ENCODE measurements at regions not wholly inside any gene's neighbourhood (a gene's known extent, or its start where the extent isn't known, plus 50 kb on each side); places are given as distances from the start of the nearest gene placed in this dataset.
"Not testable (repeated sequence)": the region's sequence is repeated elsewhere in the genome, so short reads cannot be mapped to it uniquely, and the experiment has no call there.

DNA sequence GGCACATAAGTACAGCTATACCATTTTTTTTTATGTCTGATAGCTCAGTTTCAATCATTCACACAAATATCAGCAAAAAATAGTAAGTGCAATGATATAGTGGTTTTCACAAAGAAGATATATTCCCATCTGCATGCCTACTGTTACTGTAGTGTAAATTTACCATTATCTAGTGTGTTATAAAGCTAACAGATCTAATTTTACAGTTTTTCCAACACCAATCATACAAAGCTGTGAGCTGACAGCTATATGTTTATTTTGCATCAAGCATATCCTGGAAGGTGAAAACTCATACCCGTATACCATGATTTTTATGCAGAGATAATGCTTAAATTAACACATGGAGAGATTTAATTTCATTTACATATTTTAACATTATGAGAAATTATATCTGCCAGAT lies 89.9 kb upstream of the HAPLN1 start:
- DNase-seq (ENCODE audit: low read depth in 4 of 4, low spot score in 3 of 4) = no peak

DNA sequence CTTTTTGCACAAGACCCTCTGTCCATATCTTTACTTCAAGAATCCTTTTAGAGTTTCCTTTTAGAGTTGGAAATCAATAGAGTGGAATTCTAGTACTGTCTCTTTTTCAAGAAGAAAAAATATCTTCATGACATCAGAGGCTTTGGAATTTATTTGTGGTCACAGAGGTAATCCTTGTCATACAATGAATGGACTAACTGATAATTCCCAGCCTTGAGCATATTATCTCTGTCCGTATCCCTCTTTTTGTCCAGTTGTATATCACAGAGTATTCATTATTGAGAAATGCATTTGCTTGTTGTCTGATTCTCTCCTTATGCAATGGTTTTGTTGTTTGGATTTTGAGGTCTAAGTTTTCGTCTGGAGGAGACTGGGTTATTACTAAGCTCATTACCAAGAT lies 82.0 kb upstream of the HAPLN1 start:
- no peak for DNase-seq (ENCODE audit: low read depth in 4 of 4, low spot score in 3 of 4)

DNA sequence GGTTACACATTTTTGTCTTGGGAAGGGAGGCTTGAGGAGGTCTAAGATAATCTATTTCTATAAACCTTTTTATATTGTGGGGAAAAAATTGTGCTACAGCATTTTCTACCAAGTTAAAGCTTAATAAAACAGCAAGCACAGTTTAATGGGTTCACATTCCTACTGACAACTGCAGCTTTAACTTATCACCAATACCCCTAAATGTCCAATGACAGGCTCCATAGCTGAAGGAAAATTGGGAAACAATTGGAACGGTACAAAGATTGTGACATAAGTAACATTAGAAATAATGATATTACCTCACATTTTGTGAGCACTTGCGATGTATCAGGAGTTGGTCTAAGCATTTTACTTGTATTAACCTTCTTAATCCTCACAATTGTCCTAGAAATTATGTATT lies 79.5 kb upstream of the HAPLN1 start:
- no peak for DNase-seq (ENCODE audit: low read depth in 4 of 4, low spot score in 3 of 4)

DNA sequence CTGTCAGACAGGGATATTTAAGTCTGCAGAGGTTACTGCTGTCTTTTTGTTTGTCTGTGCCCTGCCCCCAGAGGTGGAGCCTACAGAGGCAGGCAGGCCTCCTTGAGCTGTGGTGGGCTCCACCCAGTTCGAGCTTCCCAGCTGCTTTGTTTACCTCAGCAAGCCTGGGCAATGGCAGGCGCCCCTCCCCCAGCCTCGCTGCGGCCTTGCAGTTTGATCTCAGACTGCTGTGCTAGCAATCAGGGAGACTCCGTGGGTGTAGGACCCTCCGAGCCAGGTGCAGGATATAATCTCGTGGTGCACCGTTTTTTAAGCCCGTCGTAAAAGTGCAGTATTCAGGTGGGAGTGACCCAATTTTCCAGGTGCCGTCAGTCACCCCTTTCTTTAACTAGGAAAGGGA lies 78.4 kb upstream of the HAPLN1 start:
- not testable (repeated sequence) for DNase-seq (ENCODE audit: low read depth in 4 of 4, low spot score in 3 of 4)

DNA sequence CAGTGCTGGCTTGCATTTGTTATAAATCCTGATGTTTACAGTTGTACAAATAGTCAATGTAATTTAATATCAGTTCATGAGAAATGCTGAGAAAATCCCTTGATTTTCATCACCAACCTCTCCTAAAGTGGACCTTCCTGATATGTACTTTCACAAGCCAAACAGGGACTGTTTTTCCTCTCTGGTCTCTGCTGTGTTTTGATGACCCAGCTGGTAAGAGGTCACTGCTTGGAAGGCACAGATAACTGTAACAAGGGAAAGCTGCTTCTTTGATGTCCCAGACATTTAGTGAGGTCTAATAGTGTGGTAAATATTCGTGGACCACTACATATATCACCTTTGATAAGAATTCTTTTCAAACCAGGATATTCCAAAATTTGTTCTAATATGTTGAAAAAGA lies 68.7 kb upstream of the HAPLN1 start:
- DNase-seq (ENCODE audit: low read depth in 4 of 4, low spot score in 3 of 4) = no peak

DNA sequence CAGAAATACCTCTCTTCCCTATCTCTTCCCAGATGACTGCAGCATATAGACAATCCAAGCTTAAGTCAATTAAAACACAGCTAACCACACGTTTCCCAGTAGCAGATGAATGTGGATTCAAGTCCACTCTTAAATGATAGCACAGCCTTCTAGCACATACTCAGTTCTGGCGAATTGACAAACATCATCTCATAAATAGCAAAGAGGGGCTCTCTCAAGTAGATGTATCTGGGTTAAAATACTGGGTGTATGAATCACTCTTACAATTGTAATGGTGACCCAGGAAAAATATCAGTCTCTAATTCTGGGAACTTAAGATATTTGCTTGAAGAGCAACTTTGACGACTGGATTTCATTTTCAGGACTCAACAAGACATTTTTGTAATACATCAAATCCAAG lies 67.0 kb upstream of the HAPLN1 start:
- no peak for DNase-seq (ENCODE audit: low read depth in 4 of 4, low spot score in 3 of 4)

DNA sequence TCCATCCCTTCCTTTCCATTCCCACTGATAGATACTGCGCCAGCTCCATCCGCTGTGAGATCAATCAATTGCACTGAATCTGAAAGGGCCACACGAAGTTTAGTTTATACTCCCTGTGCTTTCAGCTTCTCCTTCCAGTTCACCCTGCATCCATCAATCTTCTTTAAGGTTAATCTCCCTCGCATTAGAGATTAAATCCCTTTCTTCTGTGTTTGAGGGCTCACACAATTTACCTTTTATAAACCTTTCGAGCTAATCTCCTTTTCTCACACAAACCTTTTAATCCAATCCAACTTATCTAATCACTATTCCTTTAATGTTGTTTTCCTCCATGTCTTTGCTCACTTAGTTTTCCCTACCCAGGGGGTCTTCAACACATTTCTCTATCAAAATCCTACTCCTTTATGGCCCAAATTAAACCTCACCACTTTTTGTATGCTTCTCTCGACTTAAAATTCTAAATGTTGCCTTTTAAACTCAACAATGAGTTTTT lies 64.6 kb upstream of the HAPLN1 start:
- DNase-seq (ENCODE audit: low read depth in 4 of 4, low spot score in 3 of 4) = no peak

DNA sequence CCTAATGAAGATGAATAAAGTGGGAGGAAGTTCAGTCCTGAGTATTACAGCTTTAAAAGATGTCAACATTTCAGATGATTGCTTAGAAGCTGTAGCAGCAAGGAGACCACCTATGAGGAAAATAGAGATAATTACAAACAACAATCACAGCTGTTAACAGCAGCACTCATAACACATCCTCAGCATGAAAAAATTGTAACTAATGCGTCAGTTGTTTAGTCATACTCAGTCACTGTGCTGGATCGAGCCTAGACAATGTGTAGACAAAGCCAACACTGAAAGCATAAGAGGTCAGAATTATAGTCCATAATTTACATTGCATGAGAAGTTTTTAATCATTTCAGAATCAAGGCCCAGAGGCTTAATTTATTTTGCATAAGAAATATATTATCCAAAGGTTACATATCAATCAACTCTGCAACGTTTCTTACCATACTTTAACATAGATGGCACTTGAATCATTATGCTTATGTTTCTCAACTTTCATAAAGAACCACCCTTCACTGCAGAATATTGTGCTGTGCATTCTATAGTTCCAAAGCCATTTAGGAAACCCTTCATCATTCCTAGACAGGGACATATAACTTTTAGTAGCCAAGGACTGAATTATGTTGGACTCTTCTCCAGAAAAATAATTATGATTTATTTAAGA lies 60.2 kb upstream of the HAPLN1 start:
- no peak for DNase-seq (ENCODE audit: low read depth in 4 of 4, low spot score in 3 of 4)

DNA sequence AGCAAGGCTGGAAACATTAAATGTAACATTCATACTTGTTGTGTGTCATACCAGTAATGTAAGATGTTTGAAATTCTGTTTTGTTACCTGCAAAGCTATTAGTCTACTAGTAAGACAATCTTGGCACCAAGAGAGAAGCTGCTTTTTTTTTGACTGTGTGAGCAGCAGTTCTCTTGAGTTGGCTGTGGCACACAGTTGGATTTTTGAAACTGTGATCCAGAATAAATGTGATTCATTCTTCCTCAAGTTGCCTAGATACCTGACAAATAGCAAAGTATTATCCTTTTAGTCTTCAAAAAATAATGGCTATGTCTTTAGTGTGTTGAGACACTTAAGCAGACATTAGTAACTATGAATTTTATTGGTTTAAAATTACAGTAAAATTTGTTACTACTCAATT lies 57.2 kb upstream of the HAPLN1 start:
- DNase-seq (ENCODE audit: low read depth in 4 of 4, low spot score in 3 of 4) = no peak

DNA sequence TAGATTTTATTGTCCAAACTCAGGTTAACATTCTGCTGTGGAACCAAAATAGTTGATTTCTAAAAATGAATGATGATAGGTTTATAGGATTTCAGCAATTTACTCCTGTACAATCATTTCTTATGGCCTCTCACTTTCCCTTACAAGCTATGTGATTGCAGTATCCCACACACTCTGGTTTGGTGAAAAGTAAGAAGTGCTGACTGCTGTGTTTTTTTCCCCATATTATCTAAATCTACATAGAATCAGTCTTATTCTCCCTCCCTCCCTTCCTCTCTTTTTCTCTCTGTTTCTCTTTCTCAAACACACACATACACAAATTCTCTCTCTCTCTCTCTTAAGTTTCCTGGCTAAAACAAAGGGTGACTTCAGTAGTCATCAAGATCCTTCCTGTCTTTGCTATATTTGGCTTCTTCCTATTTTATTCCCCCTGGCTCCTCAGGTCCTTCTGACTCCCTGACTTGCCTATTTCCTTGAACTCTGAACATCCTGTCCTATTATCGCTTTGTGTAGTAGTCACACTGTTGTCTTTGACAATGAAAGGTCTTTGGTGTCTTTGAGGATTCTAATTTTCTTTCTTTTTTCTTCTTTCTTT lies 55.9 kb upstream of the HAPLN1 start:
- no peak for DNase-seq (ENCODE audit: low read depth in 4 of 4, low spot score in 3 of 4)

Measured in left renal pelvis (tissue), 4 donors.